ENCODE measurements at regions not wholly inside any gene's neighbourhood (a gene's known extent, or its start where the extent isn't known, plus 50 kb on each side); places are given as distances from the start of the nearest gene placed in this dataset.

- Mint-ChIP-seq H3K4me1 (no peaks in the 10 kb centered on the region), H3K9me3 (peaks cover 27% of the 10 kb centered on the region), H3K4me3 (no peak overlapping the region), H3K36me3 (no peaks in the 10 kb centered on the region), H3K27me3 (ENCODE audit: low read depth) (no peaks in the 10 kb centered on the region), H3K27ac (no peak overlapping the region)
- DNase-seq (ENCODE audit: low spot score in 2 of 2, unreplicated experiment in 2 of 2): no peak
- TF ChIP-seq CTCF (IDR thresholded peaks at IDR 0.05; ENCODE audit: unreplicated experiment): no peak
Measured at GRCh38 chr4:89482926-89483595, 175.5 kb upstream of the GPRIN3 start.

GRCh38 chr4:89482251-89482650 lies 174.7 kb upstream of the GPRIN3 start:
- no peak for TF ChIP-seq CTCF (IDR thresholded peaks at IDR 0.05; ENCODE audit: unreplicated experiment)
- no peak for DNase-seq (ENCODE audit: low spot score in 2 of 2, unreplicated experiment in 2 of 2)
- Mint-ChIP-seq H3K4me3 (no peak overlapping the region), H3K27me3 (ENCODE audit: low read depth) (no peaks in the 10 kb centered on the region), H3K4me1 (no peaks in the 10 kb centered on the region), H3K36me3 (no peaks in the 10 kb centered on the region), H3K9me3 (peaks cover 31% of the 10 kb centered on the region), H3K27ac (no peak overlapping the region)

DNA sequence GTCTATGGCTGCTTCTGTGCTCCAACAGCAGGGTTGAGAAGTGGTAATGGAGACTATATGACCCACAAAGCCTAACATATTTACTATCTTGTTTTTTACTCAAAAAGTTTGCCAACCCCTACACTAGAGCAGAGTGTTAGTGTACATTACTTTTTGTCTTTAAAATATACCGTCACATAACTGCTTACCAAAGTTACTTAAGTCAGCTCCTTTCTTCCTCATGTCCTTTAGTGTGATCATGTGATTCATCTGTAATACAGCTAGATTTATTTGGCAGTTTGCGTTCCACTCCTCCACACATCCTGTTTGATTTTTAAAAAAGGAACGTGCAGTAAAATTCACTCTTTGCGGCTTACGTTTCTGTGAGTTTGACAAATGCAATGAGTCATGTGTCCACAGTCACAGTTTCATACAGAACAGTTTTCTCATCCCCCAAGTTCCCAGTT lies 162.4 kb upstream of the GPRIN3 start:
- Mint-ChIP-seq H3K36me3 (no peaks in the 10 kb centered on the region), H3K4me1 (peaks cover 4% of the 10 kb centered on the region), H3K9me3 (no peaks in the 10 kb centered on the region), H3K27me3 (ENCODE audit: low read depth) (no peaks in the 10 kb centered on the region), H3K4me3 (no peak overlapping the region), H3K27ac (peak overlapping the region; percentile 0)
- TF ChIP-seq CTCF (IDR thresholded peaks at IDR 0.05; ENCODE audit: unreplicated experiment): no peak
- no peak for DNase-seq (ENCODE audit: low spot score in 2 of 2, unreplicated experiment in 2 of 2)

DNA sequence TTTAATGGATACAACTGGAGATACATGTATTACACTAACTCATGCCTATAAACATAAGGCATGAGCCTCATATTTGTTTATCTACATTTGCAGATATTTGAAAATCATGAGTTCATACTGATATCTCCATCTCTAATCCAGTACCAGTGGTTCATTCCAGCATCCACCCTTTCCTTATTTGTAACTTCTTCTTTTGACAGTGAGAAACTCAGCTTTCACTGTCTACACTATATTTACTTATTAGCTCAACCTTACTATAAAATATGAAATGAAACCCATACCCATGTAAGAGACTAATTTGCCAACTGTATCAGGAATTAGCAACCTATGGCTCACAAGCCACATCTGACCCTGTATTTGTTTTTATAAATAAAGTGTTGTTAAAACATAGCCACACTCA lies 161.9 kb upstream of the GPRIN3 start:
- peaks cover 2% of the 10 kb centered on the region for H3K9me3 Mint-ChIP-seq
- H3K36me3 Mint-ChIP-seq: no peaks in the 10 kb centered on the region
- H3K27ac Mint-ChIP-seq: no peak overlapping the region
- H3K27me3 Mint-ChIP-seq (ENCODE audit: low read depth): no peaks in the 10 kb centered on the region
- no peak for DNase-seq (ENCODE audit: low spot score in 2 of 2, unreplicated experiment in 2 of 2)
- no peak for TF ChIP-seq CTCF (IDR thresholded peaks at IDR 0.05; ENCODE audit: unreplicated experiment)
- peaks cover 4% of the 10 kb centered on the region for H3K4me1 Mint-ChIP-seq
- H3K4me3 Mint-ChIP-seq: no peak overlapping the region

GRCh38 chr4:89468602-89469001 lies 161.0 kb upstream of the GPRIN3 start:
- Mint-ChIP-seq H3K4me3 (no peak overlapping the region), H3K36me3 (no peaks in the 10 kb centered on the region), H3K4me1 (peaks cover 4% of the 10 kb centered on the region), H3K27ac (no peak overlapping the region), H3K27me3 (ENCODE audit: low read depth) (no peaks in the 10 kb centered on the region), H3K9me3 (peaks cover 11% of the 10 kb centered on the region)
- TF ChIP-seq CTCF (IDR thresholded peaks at IDR 0.05; ENCODE audit: unreplicated experiment): no peak
- no peak for DNase-seq (ENCODE audit: low spot score in 2 of 2, unreplicated experiment in 2 of 2)

DNA sequence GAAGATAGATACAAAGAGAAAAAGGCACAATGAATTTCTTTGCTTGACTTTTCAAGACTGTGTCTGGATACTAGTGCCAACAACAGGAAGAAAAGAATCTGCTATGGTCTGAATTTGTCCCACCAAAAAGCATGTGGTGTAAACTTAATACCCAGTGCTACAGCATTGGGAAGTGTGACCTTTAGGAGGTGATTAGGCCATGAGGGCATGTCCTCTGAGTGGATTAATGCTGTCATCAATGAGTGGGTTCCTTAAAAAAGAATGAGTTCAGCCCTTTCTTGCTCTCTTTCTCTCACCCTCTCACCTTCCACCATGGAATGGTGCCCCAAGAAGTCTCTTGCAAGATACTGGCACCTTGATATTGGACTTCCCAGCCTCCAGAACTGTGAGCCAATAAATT lies 155.7 kb upstream of the GPRIN3 start:
- no peak for DNase-seq (ENCODE audit: low spot score in 2 of 2, unreplicated experiment in 2 of 2)
- no peak overlapping the region for H3K27ac Mint-ChIP-seq
- no peak overlapping the region for H3K4me3 Mint-ChIP-seq
- H3K4me1 Mint-ChIP-seq: no peaks in the 10 kb centered on the region
- no peak for TF ChIP-seq CTCF (IDR thresholded peaks at IDR 0.05; ENCODE audit: unreplicated experiment)
- peaks cover 21% of the 10 kb centered on the region for H3K9me3 Mint-ChIP-seq
- H3K36me3 Mint-ChIP-seq: no peaks in the 10 kb centered on the region
- no peaks in the 10 kb centered on the region for H3K27me3 Mint-ChIP-seq (ENCODE audit: low read depth)

All from mesothelial cell of epicardium (in vitro differentiated cells).